ENCODE measurements at regions not wholly inside any gene's neighbourhood (a gene's known extent, or its start where the extent isn't known, plus 50 kb on each side); places are given as distances from the start of the nearest gene placed in this dataset.

GRCh38 chr1:170385750-170386149 lies 146.2 kb upstream of the GORAB start:
- TF ChIP-seq, protein P1, sequence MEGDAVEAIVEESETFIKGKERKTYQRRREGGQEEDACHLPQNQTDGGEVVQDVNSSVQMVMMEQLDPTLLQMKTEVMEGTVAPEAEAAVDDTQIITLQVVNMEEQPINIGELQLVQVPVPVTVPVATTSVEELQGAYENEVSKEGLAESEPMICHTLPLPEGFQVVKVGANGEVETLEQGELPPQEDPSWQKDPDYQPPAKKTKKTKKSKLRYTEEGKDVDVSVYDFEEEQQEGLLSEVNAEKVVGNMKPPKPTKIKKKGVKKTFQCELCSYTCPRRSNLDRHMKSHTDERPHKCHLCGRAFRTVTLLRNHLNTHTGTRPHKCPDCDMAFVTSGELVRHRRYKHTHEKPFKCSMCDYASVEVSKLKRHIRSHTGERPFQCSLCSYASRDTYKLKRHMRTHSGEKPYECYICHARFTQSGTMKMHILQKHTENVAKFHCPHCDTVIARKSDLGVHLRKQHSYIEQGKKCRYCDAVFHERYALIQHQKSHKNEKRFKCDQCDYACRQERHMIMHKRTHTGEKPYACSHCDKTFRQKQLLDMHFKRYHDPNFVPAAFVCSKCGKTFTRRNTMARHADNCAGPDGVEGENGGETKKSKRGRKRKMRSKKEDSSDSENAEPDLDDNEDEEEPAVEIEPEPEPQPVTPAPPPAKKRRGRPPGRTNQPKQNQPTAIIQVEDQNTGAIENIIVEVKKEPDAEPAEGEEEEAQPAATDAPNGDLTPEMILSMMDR (IDR thresholded peaks at IDR 0.05; ENCODE audit: extremely low read depth, insufficient read depth, missing control alignments) = no peak
- in situ Hi-C loops (cut with MboI; ENCODE audit: low pct_unique_long_range_greater_than_20kb, low sequenced_read_pairs, unreplicated experiment) = no loop called here
- no peak for DNase-seq (ENCODE audit: low spot score)

DNA sequence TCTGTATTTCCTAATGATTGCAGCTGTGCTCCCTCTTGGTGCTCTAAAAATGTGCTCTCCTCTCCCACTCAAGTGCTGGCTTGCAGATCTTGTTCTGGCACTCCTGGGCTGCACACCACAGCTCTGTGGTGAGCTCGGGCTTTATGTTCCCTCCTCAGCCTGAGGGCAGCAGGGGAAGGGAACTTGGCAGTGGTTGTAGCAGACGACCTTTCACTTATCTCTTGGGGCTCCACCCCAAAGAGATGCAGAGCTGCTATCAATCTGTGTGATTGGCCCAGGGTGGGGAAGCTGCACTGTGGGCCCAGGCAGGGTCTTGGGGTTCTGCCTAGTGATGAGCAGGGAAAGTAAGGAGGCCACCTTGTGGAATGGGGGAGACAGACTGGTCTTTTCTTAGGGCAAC lies 143.5 kb upstream of the GORAB start:
- TF ChIP-seq, protein P1 (IDR thresholded peaks at IDR 0.05; ENCODE audit: extremely low read depth, insufficient read depth, missing control alignments) = no peak
- in situ Hi-C loops (cut with MboI; ENCODE audit: low pct_unique_long_range_greater_than_20kb, low sequenced_read_pairs, unreplicated experiment) = no loop called here
- no peak for DNase-seq (ENCODE audit: low spot score)

GRCh38 chr1:170395149-170395548 lies 136.8 kb upstream of the GORAB start:
- DNase-seq (ENCODE audit: low spot score) = no peak
- TF ChIP-seq, protein P1 (IDR thresholded peaks at IDR 0.05; ENCODE audit: extremely low read depth, insufficient read depth, missing control alignments) = no peak
- in situ Hi-C loops (cut with MboI; ENCODE audit: low pct_unique_long_range_greater_than_20kb, low sequenced_read_pairs, unreplicated experiment) = no loop called here

- in situ Hi-C loops (cut with MboI; ENCODE audit: low pct_unique_long_range_greater_than_20kb, low sequenced_read_pairs, unreplicated experiment) = no loop called here
- TF ChIP-seq, protein P1 (IDR thresholded peaks at IDR 0.05; ENCODE audit: extremely low read depth, insufficient read depth, missing control alignments) = no peak
- DNase-seq (ENCODE audit: low spot score) = no peak
These were observed 134.9 kb upstream of the GORAB start for GRCh38 chr1:170397061-170397460.

GRCh38 chr1:170402476-170403311 lies 129.3 kb upstream of the GORAB start:
- TF ChIP-seq, protein P1 (IDR thresholded peaks at IDR 0.05; ENCODE audit: extremely low read depth, insufficient read depth, missing control alignments) = no peak
- no peak for DNase-seq (ENCODE audit: low spot score)
- in situ Hi-C loops (cut with MboI; ENCODE audit: low pct_unique_long_range_greater_than_20kb, low sequenced_read_pairs, unreplicated experiment) = no loop called here

GRCh38 chr1:170407138-170407537 lies 124.8 kb upstream of the GORAB start:
- in situ Hi-C loops (cut with MboI; ENCODE audit: low pct_unique_long_range_greater_than_20kb, low sequenced_read_pairs, unreplicated experiment) = no loop called here
- no peak for DNase-seq (ENCODE audit: low spot score)
- TF ChIP-seq, protein P1 (IDR thresholded peaks at IDR 0.05; ENCODE audit: extremely low read depth, insufficient read depth, missing control alignments) = no peak
